Neural progenitor cell (in vitro differentiated cells): ENCODE measurements at regions not wholly inside any gene's neighbourhood (a gene's known extent, or its start where the extent isn't known, plus 50 kb on each side); places are given as distances from the start of the nearest gene placed in this dataset.

Source experiments
- EZH2 ChIP-seq: fragments of 200-600 bp; sonication (generic); IDR thresholded peaks from 2 replicates; pipeline ENCODE4 v1.6.1; 2017; ENCODE audit warnings: antibody characterized with exemption, mild to moderate bottlenecking, moderate library complexity
- TF ChIP-seq, protein P1 (sequence below): fragments of 200-600 bp; sonication (generic); IDR thresholded peaks from 2 replicates; pipeline ENCODE4 v1.5.1; 2017; ENCODE audit warnings: antibody characterized with exemption, mild to moderate bottlenecking

DNA sequence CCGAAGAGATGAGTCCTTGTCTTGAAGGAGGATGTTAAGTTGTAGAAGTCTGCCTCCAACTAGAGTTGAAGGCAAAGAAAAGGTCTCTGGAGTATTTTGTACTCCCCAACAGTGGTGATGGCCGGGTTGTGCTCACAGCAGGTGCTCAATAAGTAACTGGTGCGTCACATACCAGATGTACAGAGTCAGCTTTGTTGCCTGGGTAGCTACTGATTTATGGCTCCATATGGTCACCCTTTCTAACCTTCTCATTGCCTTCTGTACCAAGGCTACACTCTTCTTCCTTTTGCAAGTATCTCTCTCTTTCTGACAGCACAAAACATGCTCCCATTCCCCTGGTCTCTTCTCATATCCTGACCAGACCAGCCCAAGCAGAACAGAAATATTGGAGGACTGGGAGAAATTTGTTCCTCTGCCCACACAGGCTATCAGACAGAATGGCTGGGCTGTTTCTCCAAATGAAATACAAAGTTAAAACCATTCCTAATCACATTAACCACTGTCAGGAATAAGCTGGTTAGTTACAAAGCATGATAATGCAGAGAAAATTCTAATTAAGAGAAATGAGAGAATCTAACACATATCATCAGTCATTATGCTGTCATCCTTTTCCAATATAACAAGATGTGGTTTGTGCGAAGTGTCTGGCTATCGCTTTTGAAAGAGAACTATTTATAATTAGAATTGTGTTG lies 150.1 kb upstream of the LRRN1 start:
- TF ChIP-seq, protein P1, sequence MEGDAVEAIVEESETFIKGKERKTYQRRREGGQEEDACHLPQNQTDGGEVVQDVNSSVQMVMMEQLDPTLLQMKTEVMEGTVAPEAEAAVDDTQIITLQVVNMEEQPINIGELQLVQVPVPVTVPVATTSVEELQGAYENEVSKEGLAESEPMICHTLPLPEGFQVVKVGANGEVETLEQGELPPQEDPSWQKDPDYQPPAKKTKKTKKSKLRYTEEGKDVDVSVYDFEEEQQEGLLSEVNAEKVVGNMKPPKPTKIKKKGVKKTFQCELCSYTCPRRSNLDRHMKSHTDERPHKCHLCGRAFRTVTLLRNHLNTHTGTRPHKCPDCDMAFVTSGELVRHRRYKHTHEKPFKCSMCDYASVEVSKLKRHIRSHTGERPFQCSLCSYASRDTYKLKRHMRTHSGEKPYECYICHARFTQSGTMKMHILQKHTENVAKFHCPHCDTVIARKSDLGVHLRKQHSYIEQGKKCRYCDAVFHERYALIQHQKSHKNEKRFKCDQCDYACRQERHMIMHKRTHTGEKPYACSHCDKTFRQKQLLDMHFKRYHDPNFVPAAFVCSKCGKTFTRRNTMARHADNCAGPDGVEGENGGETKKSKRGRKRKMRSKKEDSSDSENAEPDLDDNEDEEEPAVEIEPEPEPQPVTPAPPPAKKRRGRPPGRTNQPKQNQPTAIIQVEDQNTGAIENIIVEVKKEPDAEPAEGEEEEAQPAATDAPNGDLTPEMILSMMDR = no peak
- no peak for TF ChIP-seq EZH2
